ENCODE measurements at regions not wholly inside any gene's neighbourhood (a gene's known extent, or its start where the extent isn't known, plus 50 kb on each side); places are given as distances from the start of the nearest gene placed in this dataset.

- Mint-ChIP-seq H3K4me3 (ENCODE audit: unreplicated experiment) (no peak overlapping the region), H3K4me1 (ENCODE audit: insufficient read depth, unreplicated experiment) (peaks cover 6% of the 10 kb centered on the region), H3K36me3 (ENCODE audit: insufficient read depth, unreplicated experiment) (no peaks in the 10 kb centered on the region), H3K27ac (ENCODE audit: low read depth, unreplicated experiment) (no peak overlapping the region), H3K9me3 (ENCODE audit: unreplicated experiment) (no peaks in the 10 kb centered on the region), H3K27me3 (ENCODE audit: insufficient read depth, unreplicated experiment) (no peaks in the 10 kb centered on the region)
- TF ChIP-seq CTCF (IDR thresholded peaks at IDR 0.05; ENCODE audit: unreplicated experiment): no peak
- DNase-seq (ENCODE audit: unreplicated experiment): no peak
- ChIA-PET CTCF (interaction anchor here (1.2 to 1.9 kb wide), 2 partner anchors 14 to 55 kb away, joined by 4 to 7 read pairs; no protein-coding TSS in a partner anchor), POLR2A (no interaction called here)
- no TSS peak for BruUV-seq (replicated peaks)
- intact Hi-C loops (cut with micrococcal nuclease): no loop called here
Measured at GRCh38 chr10:63920926-63921325, 399.7 kb downstream of the REEP3 start.

DNA sequence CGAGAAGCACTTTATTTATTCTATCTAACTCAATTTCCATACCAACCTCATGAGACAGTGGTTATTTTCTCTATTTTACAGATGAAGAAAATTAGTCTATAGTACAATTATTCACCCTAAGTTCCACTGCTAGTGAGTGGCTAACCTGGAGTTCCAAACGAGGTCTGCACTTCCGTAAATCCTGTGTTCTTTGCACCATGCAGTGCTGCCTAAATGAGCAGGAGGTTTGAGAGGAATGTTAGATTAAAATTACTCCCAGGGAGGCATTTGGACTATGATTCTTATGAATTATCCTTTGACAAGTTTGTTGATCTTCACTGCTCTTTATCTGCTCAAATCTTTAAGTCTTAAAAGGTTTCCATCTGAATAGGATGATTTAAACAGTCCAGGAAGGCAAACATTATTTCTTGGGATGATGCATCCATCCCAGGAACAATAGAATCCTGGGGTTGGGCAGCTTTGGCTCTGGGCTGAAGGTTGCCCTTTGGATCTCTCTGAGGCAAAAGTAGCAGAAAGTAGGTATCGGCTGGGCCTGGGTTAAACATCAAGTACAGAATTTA is 400.8 kb downstream of the REEP3 start:
- CTCF ChIA-PET: interaction anchor here (0.6 to 1.9 kb wide), 3 partner anchors 13 to 236 kb away, joined by 3 to 7 read pairs (median 7); no protein-coding TSS in a partner anchor
- BruUV-seq (replicated peaks): no TSS peak
- H3K9me3 Mint-ChIP-seq (ENCODE audit: unreplicated experiment): no peaks in the 10 kb centered on the region
- intact Hi-C loops (cut with micrococcal nuclease): no loop called here
- no peaks in the 10 kb centered on the region for H3K36me3 Mint-ChIP-seq (ENCODE audit: insufficient read depth, unreplicated experiment)
- DNase-seq (ENCODE audit: unreplicated experiment): no peak
- H3K27me3 Mint-ChIP-seq (ENCODE audit: insufficient read depth, unreplicated experiment): no peaks in the 10 kb centered on the region
- POLR2A ChIA-PET: interaction anchor here (1.2 kb wide), 1 partner anchor 82 kb away, joined by 3 read pairs; no protein-coding TSS in a partner anchor
- H3K27ac Mint-ChIP-seq (ENCODE audit: low read depth, unreplicated experiment): no peak overlapping the region
- TF ChIP-seq CTCF (IDR thresholded peaks at IDR 0.05; ENCODE audit: unreplicated experiment): no peak
- no peak overlapping the region for H3K4me3 Mint-ChIP-seq (ENCODE audit: unreplicated experiment)
- H3K4me1 Mint-ChIP-seq (ENCODE audit: insufficient read depth, unreplicated experiment): peaks cover 6% of the 10 kb centered on the region

DNA sequence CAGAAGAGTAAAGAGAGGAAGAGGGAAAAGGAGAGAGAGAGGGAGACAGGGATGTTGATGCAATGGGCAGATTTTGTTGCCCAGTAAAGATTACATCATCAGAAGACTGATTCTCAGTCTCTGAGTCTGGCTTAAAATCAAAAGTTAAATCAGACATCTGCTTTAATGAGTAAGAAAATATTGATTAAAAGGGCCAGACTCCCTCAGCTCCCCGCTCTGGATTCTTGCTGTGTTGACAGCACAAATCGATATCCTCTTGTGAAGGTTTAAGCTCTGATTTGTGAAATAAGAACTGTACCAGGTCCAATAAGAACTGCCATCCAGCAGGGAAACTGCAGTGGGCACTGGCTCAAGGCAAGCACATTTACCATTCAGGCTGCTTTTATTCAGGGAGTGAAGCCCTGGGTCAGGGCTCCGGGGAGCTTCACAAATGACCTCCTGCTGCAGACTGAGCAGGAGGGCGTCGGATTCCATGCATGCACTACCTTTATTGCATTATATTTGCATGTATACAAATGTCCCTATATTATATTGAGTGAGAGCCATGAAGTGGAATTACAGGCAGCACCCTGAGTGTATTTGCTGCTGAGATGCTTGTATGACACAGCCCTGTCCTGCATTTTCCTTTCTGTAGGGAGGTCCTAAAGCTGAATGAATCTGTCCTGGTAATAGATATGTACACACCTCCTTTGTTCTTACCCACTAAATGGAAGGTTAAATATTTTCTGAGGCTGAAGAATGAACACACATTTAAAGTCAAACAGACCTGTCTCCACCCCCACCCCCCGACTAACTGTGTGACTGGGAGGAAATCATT is 401.5 kb downstream of the REEP3 start:
- H3K9me3 Mint-ChIP-seq (ENCODE audit: unreplicated experiment): no peaks in the 10 kb centered on the region
- H3K27me3 Mint-ChIP-seq (ENCODE audit: insufficient read depth, unreplicated experiment): no peaks in the 10 kb centered on the region
- DNase-seq (ENCODE audit: unreplicated experiment): no peak
- peaks cover 6% of the 10 kb centered on the region for H3K4me1 Mint-ChIP-seq (ENCODE audit: insufficient read depth, unreplicated experiment)
- ChIA-PET CTCF (interaction anchor here (0.6 to 1.8 kb wide), 3 partner anchors 56 to 1006 kb away, joined by 3 to 7 read pairs (median 4); no protein-coding TSS in a partner anchor), POLR2A (interaction anchor here (0.7 to 1.2 kb wide), 2 partner anchors 21 to 83 kb away, joined by 3 read pairs; no protein-coding TSS in a partner anchor)
- intact Hi-C loops (cut with micrococcal nuclease): no loop called here
- H3K36me3 Mint-ChIP-seq (ENCODE audit: insufficient read depth, unreplicated experiment): no peaks in the 10 kb centered on the region
- no peak overlapping the region for H3K27ac Mint-ChIP-seq (ENCODE audit: low read depth, unreplicated experiment)
- no peak overlapping the region for H3K4me3 Mint-ChIP-seq (ENCODE audit: unreplicated experiment)
- no peak for TF ChIP-seq CTCF (IDR thresholded peaks at IDR 0.05; ENCODE audit: unreplicated experiment)
- no TSS peak for BruUV-seq (replicated peaks)

- DNase-seq (ENCODE audit: unreplicated experiment): peak; percentile 72
- H3K27me3 Mint-ChIP-seq (ENCODE audit: insufficient read depth, unreplicated experiment): peaks cover 3% of the 10 kb centered on the region
- H3K4me1 Mint-ChIP-seq (ENCODE audit: insufficient read depth, unreplicated experiment): no peaks in the 10 kb centered on the region
- no peak overlapping the region for H3K27ac Mint-ChIP-seq (ENCODE audit: low read depth, unreplicated experiment)
- POLR2A ChIA-PET: interaction anchor here (0.6 to 1.3 kb wide), 3 partner anchors 45 to 152 kb away, joined by 3 read pairs; no protein-coding TSS in a partner anchor
- no peaks in the 10 kb centered on the region for H3K9me3 Mint-ChIP-seq (ENCODE audit: unreplicated experiment)
- H3K36me3 Mint-ChIP-seq (ENCODE audit: insufficient read depth, unreplicated experiment): no peaks in the 10 kb centered on the region
- H3K4me3 Mint-ChIP-seq (ENCODE audit: unreplicated experiment): no peak overlapping the region
- intact Hi-C loops (cut with micrococcal nuclease): no loop called here
- no peak for TF ChIP-seq CTCF (IDR thresholded peaks at IDR 0.05; ENCODE audit: unreplicated experiment)
- no TSS peak for BruUV-seq (replicated peaks)
- CTCF ChIA-PET: interaction anchor here (0.7 to 1.4 kb wide), 3 partner anchors 36 to 599 kb away, joined by 3 to 4 read pairs (median 3); no protein-coding TSS in a partner anchor
Measured at GRCh38 chr10:63929831-63930467, 408.7 kb downstream of the REEP3 start.

All from MCF 10A (cell line).